Lower lobe of right lung (tissue), 2 donors: ENCODE measurements at regions not wholly inside any gene's neighbourhood (a gene's known extent, or its start where the extent isn't known, plus 50 kb on each side); places are given as distances from the start of the nearest gene placed in this dataset.
A peak's percentile ranks its signal among the peaks of the same experiment; 100 is the strongest.
"Not testable (repeated sequence)": the region's sequence is repeated elsewhere in the genome, so short reads cannot be mapped to it uniquely, and the experiment has no call there.

ENCODE experiments used
- ATAC-seq, 2 donors: fragments of 200-7000 bp; cut with Tn5 transposase; one replicate each; pipeline ENCODE4 v1.9.1; 2020 to 2022; ENCODE audit warnings: mild to moderate bottlenecking in 2 of 2, moderate library complexity in 2 of 2
- DNase-seq: peaks from one replicate; pipeline ENCODE4 v3.0.0-alpha.2; 2020
- H3K27ac ChIP-seq: fragments of 200-600 bp; one replicate; pipeline ENCODE4 v1.8.0; 2022
- H3K27me3 ChIP-seq: fragments of 200-600 bp; one replicate; pipeline ENCODE4 v1.8.0; 2022; ENCODE audit warnings: low read depth
- H3K36me3 ChIP-seq: fragments of 200-600 bp; one replicate; pipeline ENCODE4 v1.8.0; 2022; ENCODE audit warnings: mild to moderate bottlenecking
- H3K4me1 ChIP-seq: fragments of 200-600 bp; one replicate; pipeline ENCODE4 v1.8.0; 2022
- H3K4me3 ChIP-seq: fragments of 200-600 bp; one replicate; pipeline ENCODE4 v1.8.0; 2022; ENCODE audit warnings: mild to moderate bottlenecking
- H3K9me3 ChIP-seq: fragments of 200-600 bp; one replicate; pipeline ENCODE4 v1.8.0; 2022
- CTCF ChIP-seq: fragments of 200-600 bp; IDR thresholded peaks from one replicate; pipeline ENCODE4 v1.8.0; 2022; ENCODE audit warnings: antibody characterized with exemption, mild to moderate bottlenecking
- intact Hi-C: fragments of 100-400 bp; cut with DNase I; formaldehyde crosslinking; loops from one replicate; pipeline ENCODE4 v1.11.0; 2022
- donor health status: DM: no; HTN: yes; CAD: no; lungs with severe emphysema.

GRCh38 chr9:42656789-42657188, 473.3 kb downstream of the SPATA31A6 start:
- H3K27ac ChIP-seq, H3K4me1 ChIP-seq, H3K4me3 ChIP-seq, DNase-seq, H3K9me3 ChIP-seq, H3K27me3 ChIP-seq, H3K36me3 ChIP-seq, ATAC-seq, intact Hi-C loops: not testable (repeated sequence)

GRCh38 chr9:42657496-42657895, 474.0 kb downstream of the SPATA31A6 start:
- H3K9me3 ChIP-seq, DNase-seq, ATAC-seq, H3K27me3 ChIP-seq, intact Hi-C loops, H3K4me3 ChIP-seq, H3K27ac ChIP-seq, H3K4me1 ChIP-seq, H3K36me3 ChIP-seq: not testable (repeated sequence)

GRCh38 chr9:42697146-42697545, 513.7 kb downstream of the SPATA31A6 start:
- H3K27me3 ChIP-seq, DNase-seq, H3K4me1 ChIP-seq, H3K9me3 ChIP-seq, H3K36me3 ChIP-seq, intact Hi-C loops, H3K27ac ChIP-seq, ATAC-seq, H3K4me3 ChIP-seq: not testable (repeated sequence)

- H3K27me3 ChIP-seq, H3K4me1 ChIP-seq, H3K9me3 ChIP-seq, H3K27ac ChIP-seq, H3K36me3 ChIP-seq, DNase-seq, ATAC-seq, H3K4me3 ChIP-seq, intact Hi-C loops: not testable (repeated sequence)
These were observed 519.4 kb downstream of the SPATA31A6 start for GRCh38 chr9:42702890-42703289.

- H3K9me3 ChIP-seq, H3K4me1 ChIP-seq, H3K36me3 ChIP-seq, DNase-seq, H3K27me3 ChIP-seq, intact Hi-C loops, H3K4me3 ChIP-seq, H3K27ac ChIP-seq, ATAC-seq: not testable (repeated sequence)
These were observed 541.7 kb downstream of the SPATA31A6 start for GRCh38 chr9:42724841-42725835.

- H3K27me3 ChIP-seq, H3K9me3 ChIP-seq, H3K4me1 ChIP-seq, H3K4me3 ChIP-seq, H3K27ac ChIP-seq, intact Hi-C loops, H3K36me3 ChIP-seq: not testable (repeated sequence)
- DNase-seq (peak; percentile 78), ATAC-seq (peak; percentile 58 to 84)
- peak; percentile 76 for TF ChIP-seq CTCF
These were observed 559.8 kb downstream of the SPATA31A6 start for GRCh38 chr9:42743030-42743814.

- H3K27me3 ChIP-seq, H3K4me3 ChIP-seq, H3K4me1 ChIP-seq, ATAC-seq, intact Hi-C loops, H3K9me3 ChIP-seq, H3K36me3 ChIP-seq, DNase-seq, H3K27ac ChIP-seq: not testable (repeated sequence)
These were observed 573.8 kb downstream of the SPATA31A6 start for GRCh38 chr9:42757251-42757650.

GRCh38 chr9:42759320-42759719, 575.9 kb downstream of the SPATA31A6 start:
- not testable (repeated sequence) for DNase-seq, ATAC-seq

GRCh38 chr9:42782201-42782600, 598.7 kb downstream of the SPATA31A6 start:
- peak in 1 of 2 donors; percentile 46 for ATAC-seq
- H3K27ac ChIP-seq, H3K9me3 ChIP-seq, H3K27me3 ChIP-seq, H3K4me3 ChIP-seq, H3K4me1 ChIP-seq, H3K36me3 ChIP-seq, intact Hi-C loops, DNase-seq: not testable (repeated sequence)

More at GRCh38 chr9:42759320-42759719, 575.9 kb downstream of the SPATA31A6 start:
- H3K36me3 ChIP-seq, H3K27ac ChIP-seq, H3K4me1 ChIP-seq, H3K9me3 ChIP-seq, H3K27me3 ChIP-seq, H3K4me3 ChIP-seq, intact Hi-C loops: not testable (repeated sequence)

- H3K36me3 ChIP-seq, H3K9me3 ChIP-seq, H3K4me3 ChIP-seq, DNase-seq, H3K4me1 ChIP-seq, H3K27me3 ChIP-seq, intact Hi-C loops, H3K27ac ChIP-seq, ATAC-seq: not testable (repeated sequence)
These were observed 609.3 kb downstream of the SPATA31A6 start for GRCh38 chr9:42792725-42793124.
